ENCODE measurements at regions not wholly inside any gene's neighbourhood (a gene's known extent, or its start where the extent isn't known, plus 50 kb on each side); places are given as distances from the start of the nearest gene placed in this dataset.

GRCh38 chr2:203817147-203817546 is 50.4 kb upstream of the CTLA4 start:
- TF ChIP-seq CTCF (IDR thresholded peaks at IDR 0.05; ENCODE audit: poor library complexity) (no peak), EZH2 (IDR thresholded peaks at IDR 0.05; ENCODE audit: borderline replicate concordance) (no peak), EZH2phosphoT487 (IDR thresholded peaks at IDR 0.05; ENCODE audit: low read depth, severe bottlenecking, unreplicated experiment) (no peak)
